ENCODE measurements at regions not wholly inside any gene's neighbourhood (a gene's known extent, or its start where the extent isn't known, plus 50 kb on each side); places are given as distances from the start of the nearest gene placed in this dataset.
"Not testable (repeated sequence)": the region's sequence is repeated elsewhere in the genome, so short reads cannot be mapped to it uniquely, and the experiment has no call there.

DNA sequence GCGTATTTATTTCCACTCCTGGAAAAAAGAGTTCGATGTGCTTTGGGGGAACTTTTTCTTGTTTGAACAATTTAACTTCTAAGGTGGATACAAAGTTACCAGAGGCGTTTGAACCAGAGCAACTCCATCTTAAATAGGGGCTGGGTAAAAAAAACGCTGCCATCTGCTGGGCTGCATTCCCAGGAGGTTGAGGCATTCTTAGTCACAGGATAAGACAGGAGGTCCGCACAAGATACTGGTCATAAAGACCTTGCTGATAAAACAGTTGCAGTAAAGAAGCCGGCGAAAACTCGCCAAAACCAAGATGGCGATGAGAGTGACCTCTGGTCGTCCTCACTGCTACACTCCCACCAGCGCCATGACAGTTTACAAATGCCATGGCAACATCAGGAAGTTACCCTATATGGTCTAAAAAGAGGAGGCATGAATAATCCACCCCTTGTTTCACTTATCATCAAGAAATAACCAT lies 91.5 kb downstream of the DISP1 start:
- not testable (repeated sequence) for TF ChIP-seq SUZ12 (IDR thresholded peaks at IDR 0.05; ENCODE audit: extremely low read depth, insufficient read depth, insufficient read length); YY1 (IDR thresholded peaks at IDR 0.05; ENCODE audit: insufficient read depth, insufficient read length); ZNF274 (IDR thresholded peaks at IDR 0.05; ENCODE audit: low read depth, low read length)
